ENCODE measurements at regions not wholly inside any gene's neighbourhood (a gene's known extent, or its start where the extent isn't known, plus 50 kb on each side); places are given as distances from the start of the nearest gene placed in this dataset.
"Not testable (repeated sequence)": the region's sequence is repeated elsewhere in the genome, so short reads cannot be mapped to it uniquely, and the experiment has no call there.

DNA sequence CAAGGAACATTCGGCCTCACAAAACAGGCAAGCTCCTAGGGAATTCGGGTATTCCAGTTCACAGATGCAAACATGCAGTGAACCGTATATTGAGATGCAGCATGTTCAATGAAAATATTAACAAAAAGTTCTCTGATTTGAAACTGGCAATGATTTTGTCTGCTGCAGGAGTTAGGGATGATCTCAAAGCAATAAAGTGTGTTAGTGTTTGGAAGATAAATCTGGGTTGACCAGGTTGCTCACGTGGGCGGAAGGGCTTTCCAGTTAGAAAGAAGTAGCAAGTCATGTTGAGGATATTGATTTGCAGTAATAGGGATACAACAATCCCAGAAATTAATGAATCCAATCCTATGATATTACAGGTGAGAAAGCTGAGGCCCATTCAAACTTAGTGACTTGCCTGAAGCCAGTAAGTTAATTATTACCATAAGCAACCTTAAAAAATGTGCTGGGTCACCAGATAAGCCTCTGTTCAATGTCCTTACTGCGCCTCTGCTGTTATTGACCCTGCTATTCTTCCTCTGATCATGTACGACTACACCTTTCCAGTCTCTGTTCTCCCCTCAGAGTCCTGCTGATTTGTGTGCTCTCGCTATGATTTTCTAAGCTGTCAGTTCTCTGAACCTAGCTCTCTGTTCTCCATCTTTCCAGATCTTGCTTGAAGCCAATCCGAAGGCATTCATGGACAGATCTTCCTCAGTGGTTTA is 370.8 kb downstream of the DSEL start:
- no peak overlapping the region for H3K4me3 Mint-ChIP-seq
- H3K27me3 Mint-ChIP-seq (ENCODE audit: low read depth): no peaks in the 10 kb centered on the region
- H3K4me1 Mint-ChIP-seq (ENCODE audit: low read depth): no peaks in the 10 kb centered on the region
- H3K27ac Mint-ChIP-seq: no peak overlapping the region
- H3K9me3 Mint-ChIP-seq: no peaks in the 10 kb centered on the region
- DNase-seq (ENCODE audit: low spot score): no peak
- no peaks in the 10 kb centered on the region for H3K36me3 Mint-ChIP-seq (ENCODE audit: low read depth)

DNA sequence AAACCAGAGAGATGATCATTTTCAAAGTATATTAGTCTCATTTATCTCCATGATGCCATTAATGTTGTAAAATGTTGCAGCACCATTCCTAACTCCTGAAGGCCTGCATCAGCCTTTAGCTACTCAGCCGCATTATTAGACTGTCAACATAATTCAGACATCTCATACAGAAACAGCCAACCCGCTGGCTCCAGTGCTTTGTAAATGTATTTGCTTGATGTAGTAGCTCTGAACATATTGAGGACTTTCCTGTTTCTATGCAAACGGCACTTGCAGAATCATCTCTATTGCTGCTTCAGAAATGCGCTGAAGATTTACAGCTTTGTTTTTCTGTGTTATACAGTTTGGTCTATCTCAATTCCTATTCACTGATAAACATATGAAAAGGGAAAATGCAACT is 372.2 kb downstream of the DSEL start:
- Mint-ChIP-seq H3K4me1 (ENCODE audit: low read depth) (no peaks in the 10 kb centered on the region), H3K36me3 (ENCODE audit: low read depth) (no peaks in the 10 kb centered on the region), H3K9me3 (no peaks in the 10 kb centered on the region), H3K4me3 (no peak overlapping the region), H3K27me3 (ENCODE audit: low read depth) (no peaks in the 10 kb centered on the region), H3K27ac (no peak overlapping the region)
- no peak for DNase-seq (ENCODE audit: low spot score)

DNA sequence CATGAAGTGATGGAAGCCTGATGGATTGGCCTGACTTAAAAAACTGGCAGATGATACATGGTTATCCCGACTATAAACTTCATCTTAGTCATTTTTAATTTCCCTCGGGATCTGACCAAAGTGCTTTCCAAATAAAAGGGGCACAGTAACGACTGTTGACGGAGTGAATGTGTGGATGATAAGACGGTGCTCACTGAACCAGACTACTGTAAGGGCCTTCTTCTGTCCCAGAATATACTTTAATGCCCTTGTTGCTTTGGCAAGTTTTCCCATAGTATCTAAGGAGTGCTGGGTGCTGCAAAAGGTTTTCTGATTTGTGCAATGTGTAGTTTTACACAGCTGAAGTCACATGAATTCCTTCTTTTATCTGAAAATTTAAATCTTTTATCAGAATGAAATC is 373.5 kb downstream of the DSEL start:
- Mint-ChIP-seq H3K27ac (no peak overlapping the region), H3K4me3 (no peak overlapping the region), H3K36me3 (ENCODE audit: low read depth) (no peaks in the 10 kb centered on the region), H3K4me1 (ENCODE audit: low read depth) (no peaks in the 10 kb centered on the region), H3K9me3 (no peaks in the 10 kb centered on the region), H3K27me3 (ENCODE audit: low read depth) (no peaks in the 10 kb centered on the region)
- no peak for DNase-seq (ENCODE audit: low spot score)

DNA sequence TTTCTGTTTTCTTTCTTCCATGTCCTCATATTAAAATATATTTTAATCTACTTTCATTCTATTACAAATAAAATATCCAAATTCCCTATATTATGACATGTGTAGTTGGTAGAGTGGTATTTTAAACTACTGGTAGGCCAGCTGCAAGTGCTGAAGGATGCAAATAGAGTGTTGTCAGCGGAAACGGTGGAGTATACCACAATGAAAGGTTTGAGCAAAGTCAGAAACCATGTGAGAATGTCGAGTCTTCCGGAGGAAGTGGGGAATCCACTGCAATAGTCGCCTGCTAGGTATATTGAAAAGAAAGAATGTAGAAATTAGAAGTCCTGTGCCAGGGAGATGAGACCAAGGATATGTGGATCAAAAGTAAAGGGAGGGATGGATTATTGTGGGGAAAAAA is 373.9 kb downstream of the DSEL start:
- no peaks in the 10 kb centered on the region for H3K27me3 Mint-ChIP-seq (ENCODE audit: low read depth)
- DNase-seq (ENCODE audit: low spot score): no peak
- no peaks in the 10 kb centered on the region for H3K9me3 Mint-ChIP-seq
- H3K27ac Mint-ChIP-seq: no peak overlapping the region
- no peaks in the 10 kb centered on the region for H3K36me3 Mint-ChIP-seq (ENCODE audit: low read depth)
- H3K4me1 Mint-ChIP-seq (ENCODE audit: low read depth): no peaks in the 10 kb centered on the region
- H3K4me3 Mint-ChIP-seq: no peak overlapping the region

DNA sequence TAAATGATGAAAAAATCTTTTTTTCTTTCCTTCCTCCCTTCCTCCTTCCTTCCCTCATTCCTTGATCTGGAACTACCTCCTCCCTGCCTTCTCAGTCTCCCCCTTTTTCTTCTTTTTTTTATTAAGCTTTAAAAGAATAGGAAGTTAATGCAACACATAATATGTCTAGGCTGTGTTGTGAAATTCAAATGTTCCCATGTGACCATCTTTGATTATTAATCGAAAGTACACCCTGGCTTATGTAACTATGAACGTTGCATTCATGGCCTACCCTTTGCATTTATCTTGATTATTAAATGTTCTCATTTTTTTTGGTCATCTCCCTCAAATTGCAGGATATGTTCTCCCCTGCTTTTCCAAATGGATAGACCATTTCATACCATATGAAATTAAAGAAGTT is 376.0 kb downstream of the DSEL start:
- Mint-ChIP-seq H3K9me3 (no peaks in the 10 kb centered on the region), H3K27ac (no peak overlapping the region), H3K4me3 (no peak overlapping the region), H3K27me3 (ENCODE audit: low read depth) (no peaks in the 10 kb centered on the region), H3K4me1 (ENCODE audit: low read depth) (no peaks in the 10 kb centered on the region), H3K36me3 (ENCODE audit: low read depth) (no peaks in the 10 kb centered on the region)
- no peak for DNase-seq (ENCODE audit: low spot score)

DNA sequence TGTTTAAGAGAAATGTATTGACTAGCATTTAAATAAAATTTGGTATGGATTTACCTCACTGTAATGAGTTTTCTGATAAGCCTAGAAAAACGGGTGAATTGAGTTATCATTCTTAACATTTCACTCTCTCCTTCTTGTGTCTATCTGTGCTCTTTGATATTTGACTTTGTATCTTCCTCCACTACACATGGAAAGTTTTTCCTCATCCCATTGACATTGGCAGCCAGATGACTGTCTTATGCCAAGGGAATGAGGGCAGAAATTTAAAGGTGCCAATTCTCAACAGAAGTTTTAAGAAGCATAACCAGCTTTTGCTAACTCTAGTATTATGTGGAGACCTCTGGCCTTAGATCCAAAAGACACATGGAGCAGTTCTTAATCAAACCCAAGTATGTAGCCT is 376.6 kb downstream of the DSEL start:
- no peaks in the 10 kb centered on the region for H3K36me3 Mint-ChIP-seq (ENCODE audit: low read depth)
- H3K4me1 Mint-ChIP-seq (ENCODE audit: low read depth): no peaks in the 10 kb centered on the region
- no peaks in the 10 kb centered on the region for H3K9me3 Mint-ChIP-seq
- no peak for DNase-seq (ENCODE audit: low spot score)
- H3K4me3 Mint-ChIP-seq: no peak overlapping the region
- H3K27ac Mint-ChIP-seq: no peak overlapping the region
- H3K27me3 Mint-ChIP-seq (ENCODE audit: low read depth): no peaks in the 10 kb centered on the region

DNA sequence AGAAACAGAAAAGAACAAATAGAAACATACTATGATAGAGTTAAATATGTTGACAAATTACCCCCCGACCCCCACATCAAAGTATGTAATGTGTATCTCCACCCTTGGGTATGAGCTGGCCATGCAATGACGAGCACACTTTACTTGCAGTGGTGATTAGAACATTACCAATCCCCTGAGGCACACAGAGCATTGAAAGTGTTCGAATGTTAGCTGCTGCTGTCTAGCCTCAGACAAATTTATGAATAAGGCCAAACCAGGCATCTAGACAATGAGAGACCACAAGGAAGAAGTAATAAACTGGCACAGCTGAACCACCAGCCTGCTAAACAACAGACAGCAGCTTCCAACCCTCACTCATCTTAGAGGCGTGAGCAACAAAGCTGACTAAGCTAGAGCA is 380.5 kb downstream of the DSEL start:
- Mint-ChIP-seq H3K4me3 (no peak overlapping the region), H3K27me3 (ENCODE audit: low read depth) (no peaks in the 10 kb centered on the region), H3K36me3 (ENCODE audit: low read depth) (no peaks in the 10 kb centered on the region), H3K4me1 (ENCODE audit: low read depth) (no peaks in the 10 kb centered on the region), H3K27ac (no peak overlapping the region), H3K9me3 (no peaks in the 10 kb centered on the region)
- no peak for DNase-seq (ENCODE audit: low spot score)

DNA sequence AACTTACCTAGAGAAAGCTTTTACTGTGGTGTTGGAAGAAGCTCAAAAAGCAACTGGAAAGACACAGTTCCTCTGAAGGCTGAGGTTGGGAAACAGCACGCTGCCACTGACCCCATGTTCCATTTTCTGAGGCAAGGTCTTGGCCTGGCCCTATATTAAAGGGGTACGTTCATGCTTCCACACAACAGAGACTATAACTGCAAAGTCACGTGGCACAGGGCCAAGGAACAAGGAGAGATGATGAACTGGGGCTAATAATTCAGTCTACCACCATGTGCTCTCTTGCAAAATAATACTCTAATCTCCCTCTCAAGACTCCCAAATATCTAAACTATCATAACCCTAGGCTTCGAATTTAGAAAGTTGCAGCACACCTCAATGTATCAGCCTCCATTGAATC is 381.6 kb downstream of the DSEL start:
- H3K27ac Mint-ChIP-seq: no peak overlapping the region

DNA sequence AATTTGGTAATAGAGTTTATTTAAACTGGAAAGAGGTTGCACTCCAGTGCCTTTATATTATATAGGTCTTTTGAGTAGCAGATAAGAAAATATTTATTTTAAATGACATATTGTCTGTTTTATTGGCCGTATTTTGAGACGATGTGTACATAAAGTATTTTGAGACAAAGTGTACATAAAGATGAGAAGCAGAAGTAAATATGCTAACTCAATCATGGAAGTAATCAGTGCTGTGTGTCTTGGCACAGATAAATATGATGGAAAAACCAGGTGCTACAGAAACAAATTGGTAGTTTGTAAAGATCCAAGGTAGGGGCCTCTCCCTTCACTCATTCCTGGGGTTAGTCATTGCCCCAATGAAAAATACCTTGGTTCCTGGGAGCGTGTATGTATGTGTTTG is 382.9 kb downstream of the DSEL start:
- Mint-ChIP-seq H3K27ac (no peak overlapping the region), H3K36me3 (ENCODE audit: low read depth) (no peaks in the 10 kb centered on the region), H3K4me3 (no peak overlapping the region), H3K9me3 (no peaks in the 10 kb centered on the region), H3K4me1 (ENCODE audit: low read depth) (no peaks in the 10 kb centered on the region), H3K27me3 (ENCODE audit: low read depth) (no peaks in the 10 kb centered on the region)
- no peak for DNase-seq (ENCODE audit: low spot score)

More for the DNA sequence above, 381.6 kb downstream of the DSEL start:
- DNase-seq (ENCODE audit: low spot score): no peak
- Mint-ChIP-seq H3K36me3 (ENCODE audit: low read depth) (no peaks in the 10 kb centered on the region), H3K4me1 (ENCODE audit: low read depth) (no peaks in the 10 kb centered on the region), H3K4me3 (no peak overlapping the region), H3K27me3 (ENCODE audit: low read depth) (no peaks in the 10 kb centered on the region), H3K9me3 (no peaks in the 10 kb centered on the region)

DNA sequence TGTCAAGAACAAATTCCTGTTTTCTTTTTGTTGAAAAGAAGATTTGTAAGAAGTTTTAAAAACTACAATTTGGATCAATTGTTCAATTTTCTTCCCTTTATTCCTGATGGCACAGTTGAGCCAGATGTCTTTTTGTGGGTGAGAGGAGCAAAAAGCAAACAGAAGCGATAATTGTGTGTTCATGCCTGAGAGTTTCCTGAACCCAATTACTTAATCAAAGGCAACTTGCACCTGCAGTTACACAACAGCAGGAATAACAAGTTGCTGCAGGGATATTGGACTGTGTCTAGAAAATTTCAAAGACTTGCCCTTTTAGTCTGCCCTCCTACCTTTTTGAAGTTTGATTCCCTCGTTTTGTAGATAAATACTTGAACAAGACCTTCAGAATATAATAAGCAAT is 383.6 kb downstream of the DSEL start:
- no peaks in the 10 kb centered on the region for H3K27me3 Mint-ChIP-seq (ENCODE audit: low read depth)
- no peak overlapping the region for H3K27ac Mint-ChIP-seq
- H3K4me3 Mint-ChIP-seq: no peak overlapping the region
- H3K9me3 Mint-ChIP-seq: no peaks in the 10 kb centered on the region
- DNase-seq (ENCODE audit: low spot score): no peak
- no peaks in the 10 kb centered on the region for H3K36me3 Mint-ChIP-seq (ENCODE audit: low read depth)
- H3K4me1 Mint-ChIP-seq (ENCODE audit: low read depth): no peaks in the 10 kb centered on the region

DNA sequence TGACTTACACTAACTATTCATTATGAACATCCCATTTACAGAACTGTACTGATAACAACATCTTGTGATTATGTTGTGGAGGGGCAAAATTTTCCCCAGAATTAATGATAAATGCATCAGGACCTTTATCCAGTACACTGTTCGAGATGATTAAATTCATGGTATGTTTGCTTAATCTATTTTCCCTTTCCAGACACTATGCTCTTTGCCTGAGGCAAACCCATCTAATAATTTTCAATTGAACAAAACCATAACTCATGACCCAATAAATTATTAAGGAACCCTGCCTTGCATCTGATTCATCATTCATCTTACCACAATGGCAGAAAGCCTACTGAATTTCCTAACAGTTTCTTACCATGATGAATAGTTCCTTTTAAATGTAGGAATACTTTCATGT is 385.0 kb downstream of the DSEL start:
- no peak overlapping the region for H3K27ac Mint-ChIP-seq
- no peaks in the 10 kb centered on the region for H3K36me3 Mint-ChIP-seq (ENCODE audit: low read depth)
- DNase-seq (ENCODE audit: low spot score): no peak
- H3K4me1 Mint-ChIP-seq (ENCODE audit: low read depth): no peaks in the 10 kb centered on the region
- no peaks in the 10 kb centered on the region for H3K27me3 Mint-ChIP-seq (ENCODE audit: low read depth)
- H3K4me3 Mint-ChIP-seq: no peak overlapping the region
- H3K9me3 Mint-ChIP-seq: no peaks in the 10 kb centered on the region

DNA sequence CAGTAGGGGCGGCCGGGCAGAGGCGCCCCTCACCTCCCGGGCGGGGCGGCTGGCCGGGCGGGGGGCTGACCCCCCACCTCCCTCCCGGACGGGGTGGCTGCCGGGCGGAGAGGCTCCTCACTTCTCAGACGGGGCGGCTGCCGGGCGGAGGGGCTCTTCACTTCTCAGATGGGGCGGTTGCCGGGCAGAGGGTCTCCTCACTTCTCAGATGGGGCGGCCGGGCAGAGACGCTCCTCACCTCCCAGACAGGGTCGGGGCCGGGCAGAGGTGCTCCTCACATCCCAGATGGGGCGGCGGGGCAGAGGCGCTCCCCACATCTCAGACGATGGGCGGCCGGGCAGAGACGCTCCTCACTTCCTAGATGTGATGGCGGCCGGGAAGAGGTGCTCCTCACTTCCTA is 389.8 kb downstream of the DSEL start:
- not testable (repeated sequence) for H3K4me3 Mint-ChIP-seq; H3K4me1 Mint-ChIP-seq (ENCODE audit: low read depth); H3K36me3 Mint-ChIP-seq (ENCODE audit: low read depth); H3K27ac Mint-ChIP-seq; DNase-seq (ENCODE audit: low spot score); H3K27me3 Mint-ChIP-seq (ENCODE audit: low read depth); H3K9me3 Mint-ChIP-seq

DNA sequence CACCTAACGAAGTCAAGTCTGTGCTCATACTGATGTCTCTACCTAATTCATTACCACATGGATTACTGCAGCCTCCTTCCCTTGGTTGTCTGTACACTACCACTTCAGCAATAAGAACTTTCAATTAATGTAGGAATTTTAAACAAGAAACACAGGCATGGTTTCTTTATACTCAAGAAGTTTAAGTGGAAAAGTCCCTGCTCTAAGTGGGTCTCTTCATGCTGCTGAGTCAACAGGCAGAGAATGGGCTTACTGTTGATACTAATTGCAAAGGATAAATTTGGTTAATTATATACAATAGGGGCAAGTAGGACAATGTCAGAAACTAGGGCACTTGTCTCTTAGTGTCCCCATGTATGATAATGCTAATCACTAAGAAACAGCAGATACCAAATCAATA is 392.6 kb downstream of the DSEL start:
- Mint-ChIP-seq H3K27me3 (ENCODE audit: low read depth) (no peaks in the 10 kb centered on the region), H3K4me3 (no peak overlapping the region)

DNA sequence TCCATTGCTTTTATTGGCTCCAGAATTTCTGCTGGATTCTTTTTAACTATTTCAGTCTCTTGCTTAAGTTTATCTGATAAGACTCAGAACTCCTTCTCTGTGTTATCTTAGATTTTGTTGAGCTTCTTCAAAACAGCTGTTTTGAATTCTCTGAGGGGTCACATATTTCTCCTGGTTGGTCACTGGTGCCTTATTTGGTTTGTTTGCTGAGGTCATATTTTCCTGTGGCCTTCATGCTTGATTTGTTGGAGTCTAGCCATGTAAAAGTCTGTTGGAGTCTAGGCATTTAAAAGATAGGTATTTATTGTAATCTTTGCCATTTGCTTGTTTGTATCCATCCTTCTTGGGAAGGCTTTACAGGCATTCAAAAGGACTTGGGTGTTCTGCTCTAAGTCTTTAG is 398.7 kb downstream of the DSEL start:
- no peak for DNase-seq (ENCODE audit: low spot score)
- Mint-ChIP-seq H3K4me1 (ENCODE audit: low read depth) (no peaks in the 10 kb centered on the region), H3K36me3 (ENCODE audit: low read depth) (no peaks in the 10 kb centered on the region), H3K4me3 (no peak overlapping the region), H3K27ac (no peak overlapping the region), H3K9me3 (no peaks in the 10 kb centered on the region), H3K27me3 (ENCODE audit: low read depth) (no peaks in the 10 kb centered on the region)

More for the DNA sequence above, 392.6 kb downstream of the DSEL start:
- H3K36me3 Mint-ChIP-seq (ENCODE audit: low read depth): no peaks in the 10 kb centered on the region
- H3K27ac Mint-ChIP-seq: no peak overlapping the region
- H3K4me1 Mint-ChIP-seq (ENCODE audit: low read depth): no peaks in the 10 kb centered on the region
- H3K9me3 Mint-ChIP-seq: no peaks in the 10 kb centered on the region
- no peak for DNase-seq (ENCODE audit: low spot score)

DNA sequence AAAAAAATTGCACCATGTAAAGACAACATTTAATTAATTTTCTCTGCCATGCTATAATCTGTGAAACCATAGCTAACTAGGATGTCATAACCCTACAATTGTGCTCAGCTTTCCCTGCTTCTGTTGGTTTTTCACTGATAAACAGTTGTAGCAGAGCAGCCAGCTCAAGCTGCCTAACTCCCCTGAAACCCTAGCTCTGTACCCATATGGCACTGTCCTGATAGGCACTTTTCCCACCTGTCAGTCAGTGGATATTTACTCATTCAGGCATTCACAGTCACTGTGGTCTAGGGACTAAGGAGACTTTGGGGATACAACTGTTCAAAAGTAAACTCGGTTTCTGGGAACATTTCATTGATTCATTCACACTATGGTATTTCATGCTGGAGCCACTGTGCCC is 407.0 kb downstream of the DSEL start:
- Mint-ChIP-seq H3K9me3 (no peaks in the 10 kb centered on the region), H3K4me1 (ENCODE audit: low read depth) (no peaks in the 10 kb centered on the region), H3K27ac (no peak overlapping the region), H3K36me3 (ENCODE audit: low read depth) (no peaks in the 10 kb centered on the region), H3K27me3 (ENCODE audit: low read depth) (no peaks in the 10 kb centered on the region), H3K4me3 (no peak overlapping the region)
- DNase-seq (ENCODE audit: low spot score): no peak

Data from T-helper 2 cell treated with Interferon-gamma antibody and Interleukin-4, amounts not matched to agents 5 μg/mL and 100 μg/mL, for 36 hours (primary cell).